GM12878 (cell line): ENCODE measurements at regions not wholly inside any gene's neighbourhood (a gene's known extent, or its start where the extent isn't known, plus 50 kb on each side); places are given as distances from the start of the nearest gene placed in this dataset.
A peak's percentile ranks its signal among the peaks of the same experiment; 100 is the strongest.

Source experiments
- ATAC-seq: fragments of 200-7000 bp; cut with Tn5 transposase; 3 replicates; pipeline ENCODE4 v1.9.1; 2020; ENCODE audit warnings: mild to moderate bottlenecking, moderate library complexity
- BruUV-seq: library from RNA; stranded (reverse); fragments of 400-500 nt; replicated peaks from 2 replicates; lab custom pipeline; 2021; lab: Mats Ljungman, UMichigan
- CTCF ChIA-PET: fragments of 300-600 bp; sonication (Branson Sonifier 250); formaldehyde crosslinking; extraction: SDS; loops from one replicate; lab custom pipeline; 2021; ENCODE audit warnings: inconsistent platforms; lab: Yijun Ruan, JAX
- POLR2A ChIA-PET: fragments of 350-600 bp; formaldehyde crosslinking; extraction: SDS; loops from one replicate; lab custom pipeline; 2021; ENCODE audit warnings: inconsistent platforms; lab: Charles Lee
- RAD21 ChIA-PET: fragments of 300-600 bp; sonication (Branson Sonifier 250); formaldehyde crosslinking; loops from one replicate; lab custom pipeline; 2023; ENCODE audit warnings: antibody characterized with exemption; ENCODE audit not compliant: unreplicated experiment; lab: Charles Lee
- SMC1A ChIA-PET: fragments of 300-600 bp; sonication (Branson Sonifier 250); formaldehyde crosslinking; loops from one replicate; lab custom pipeline; 2023; ENCODE audit not compliant: unreplicated experiment, uncharacterized antibody; lab: Charles Lee
- DNase-seq: peaks from one replicate; pipeline ENCODE4 v3.0.0-alpha.2; 2011; ENCODE audit warnings: low read depth, low spot score
- FAIRE-seq: peaks from 3 replicates; lab custom pipeline; 2011; peaks lifted over from hg19 to GRCh38; lab: Jason Lieb, UNC
- H2AFZ ChIP-seq: 2 replicates; pipeline ENCODE4 v1.6.0; 2011; ENCODE audit warnings: low read depth, low read length, control low read depth; ENCODE audit not compliant: control insufficient read depth
- H3K27ac ChIP-seq: 2 replicates; pipeline ENCODE4 v1.5.1; 2011; ENCODE audit warnings: control low read depth; ENCODE audit not compliant: control insufficient read depth, insufficient read depth
- H3K27me3 ChIP-seq, 2 experiments: replicated peaks in 1 of 2; 2 replicates each; pipeline versions ENCODE4 v1.6.0 to v1.6.1; 2011; ENCODE audit warnings: low read length in 1 of 2; ENCODE audit not compliant: control insufficient read depth in 2 of 2, insufficient read depth in 2 of 2
- H3K36me3 ChIP-seq, 2 experiments: 2 replicates each; pipeline ENCODE4 v1.5.1; 2011; ENCODE audit warnings: low read length in 1 of 2; ENCODE audit not compliant: control insufficient read depth in 2 of 2, insufficient read depth in 2 of 2
- H3K4me1 ChIP-seq: 2 replicates; pipeline ENCODE4 v1.6.1; 2011; ENCODE audit warnings: mild to moderate bottlenecking, low read length, moderate library complexity, mixed read lengths; ENCODE audit not compliant: control insufficient read depth, insufficient read depth
- H3K4me2 ChIP-seq: 2 replicates; pipeline ENCODE4 v1.6.0; 2011; ENCODE audit warnings: control low read depth; ENCODE audit not compliant: control insufficient read depth, insufficient read depth
- H3K4me3 ChIP-seq: fragments of 200-600 bp; sonication (generic); 2 replicates; pipeline ENCODE4 v1.5.1; 2016
- H3K79me2 ChIP-seq: 2 replicates; pipeline ENCODE4 v1.6.0; 2011; ENCODE audit warnings: low read length; ENCODE audit not compliant: control insufficient read depth, insufficient read depth
- H3K9ac ChIP-seq: 2 replicates; pipeline ENCODE4 v1.8.0; 2011; ENCODE audit warnings: low read length, control low read depth, mixed read lengths; ENCODE audit not compliant: control insufficient read depth, insufficient read depth
- H3K9me3 ChIP-seq: replicated peaks from 3 replicates; pipeline ENCODE4 v1.5.1; 2011; ENCODE audit warnings: mild to moderate bottlenecking, low read length; ENCODE audit not compliant: control insufficient read depth, insufficient read depth
- H4K20me1 ChIP-seq: 2 replicates; pipeline ENCODE4 v1.6.0; 2011; ENCODE audit not compliant: control insufficient read depth, insufficient read depth
- CHD1 ChIP-seq: IDR thresholded peaks from 2 replicates; pipeline ENCODE4 v1.6.1; 2012; ENCODE audit warnings: low read depth, low read length, improper control_type of control experiment
- E2F4 ChIP-seq: IDR thresholded peaks from 2 replicates; pipeline ENCODE4 v1.6.1; 2012; ENCODE audit warnings: low read depth, low read length, improper control_type of control experiment
- EGR1 ChIP-seq, 2 experiments: IDR thresholded peaks; 1 replicate in 1 of 2; 2 replicates in 1 of 2; pipeline ENCODE4 v1.6.1; 2011 to 2012; ENCODE audit warnings: low read depth in 2 of 2, low read length in 2 of 2, borderline replicate concordance in 1 of 2, mild to moderate bottlenecking in 1 of 2, moderate library complexity in 1 of 2
- ESRRA ChIP-seq: IDR thresholded peaks from 2 replicates; pipeline ENCODE4 v1.6.1; 2012; ENCODE audit warnings: mild to moderate bottlenecking, low read length, improper control_type of control experiment
- FOXK2 ChIP-seq: fragments of 450-650 bp; IDR thresholded peaks from 2 replicates; pipeline ENCODE4 v1.6.1; 2017; ENCODE audit warnings: mild to moderate bottlenecking, moderate library complexity
- IRF4 ChIP-seq: IDR thresholded peaks from 2 replicates; pipeline ENCODE4 v1.6.1; 2011; ENCODE audit warnings: low read depth, low read length
- IRF5 ChIP-seq: fragments of 450-650 bp; IDR thresholded peaks from 2 replicates; pipeline ENCODE4 v1.6.1; 2017; ENCODE audit warnings: borderline replicate concordance
- JUNB ChIP-seq: IDR thresholded peaks from 2 replicates; pipeline ENCODE4 v1.6.1; 2016; ENCODE audit warnings: antibody characterized with exemption, mild to moderate bottlenecking
- JUND ChIP-seq: IDR thresholded peaks from 2 replicates; pipeline ENCODE4 v1.6.1; 2012; ENCODE audit warnings: low read depth, mild to moderate bottlenecking, low read length, improper control_type of control experiment, moderate library complexity
- MEF2A ChIP-seq: IDR thresholded peaks from 2 replicates; pipeline ENCODE4 v1.6.1; 2011; ENCODE audit warnings: low read depth, mild to moderate bottlenecking, low read length, moderate library complexity; ENCODE audit not compliant: insufficient read depth
- MYC ChIP-seq: IDR thresholded peaks from 2 replicates; pipeline ENCODE4 v1.6.1; 2011; ENCODE audit warnings: mild to moderate bottlenecking, low read length, moderate library complexity, inconsistent platforms; ENCODE audit not compliant: insufficient read depth, insufficient replicate concordance, insufficient read length, severe bottlenecking
- NFIC ChIP-seq: IDR thresholded peaks from 2 replicates; pipeline ENCODE4 v1.6.1; 2012; ENCODE audit warnings: low read depth, mild to moderate bottlenecking, inconsistent platforms, low read length, moderate library complexity
- PAX8 ChIP-seq: fragments of 450-650 bp; IDR thresholded peaks from 2 replicates; pipeline ENCODE4 v1.6.1; 2017; ENCODE audit warnings: mild to moderate bottlenecking, moderate library complexity
- RAD21 ChIP-seq: IDR thresholded peaks from 2 replicates; pipeline ENCODE4 v1.6.1; 2011; ENCODE audit warnings: mild to moderate bottlenecking, low read depth, low read length, moderate library complexity; ENCODE audit not compliant: insufficient read depth
- RCOR1 ChIP-seq: conservative IDR thresholded peaks from 2 replicates; pipeline ENCODE4 v1.6.1; 2012; ENCODE audit warnings: low read depth, low read length, improper control_type of control experiment
- SMAD1 ChIP-seq: fragments of 450-650 bp; IDR thresholded peaks from 2 replicates; pipeline ENCODE4 v1.6.1; 2018; ENCODE audit warnings: mild to moderate bottlenecking, low read depth; ENCODE audit not compliant: partially characterized antibody
- YY1 ChIP-seq: IDR thresholded peaks from 2 replicates; pipeline ENCODE4 v1.6.1; 2011; ENCODE audit warnings: low read depth, mild to moderate bottlenecking, low read length
- ZBTB40 ChIP-seq: fragments of 450-650 bp; IDR thresholded peaks from 2 replicates; pipeline ENCODE4 v1.6.1; 2016; ENCODE audit warnings: mild to moderate bottlenecking, moderate library complexity, borderline replicate concordance
- WGBS: methylation state at CpG from one replicate; pipeline ENCODE4 v1.1.6; 2016; ENCODE audit warnings: low lambda C conversion rate; ENCODE audit not compliant: insufficient replicate concordance, insufficient coverage; ENCODE audit errors: missing lambda C conversion rate; 5-methylcytosine and 5-hydroxymethylcytosine counted together
- in situ Hi-C: fragments of 300-500 bp; cut with MboI; formaldehyde crosslinking; loops from 9 replicates; pipeline ENCODE4 v1.14.3; 2018; ENCODE audit warnings: mixed read lengths
- intact Hi-C: fragments of 100-400 bp; cut with micrococcal nuclease; formaldehyde crosslinking; loops from one replicate; pipeline ENCODE4 v1.14.2; 2022; ENCODE audit not compliant: unreplicated experiment

GRCh38 chr1:221806236-221806635 lies 64.3 kb upstream of the DUSP10 start:
- H3K4me1 ChIP-seq = peaks cover 18% of the 10 kb centered on the region
- no peak overlapping the region for H3K27ac ChIP-seq
- no TSS peak for BruUV-seq
- no peaks in the 10 kb centered on the region for H4K20me1 ChIP-seq
- intact Hi-C loops = no loop called here
- WGBS = 94% methylated on average over 1 of the region's 1 CpG
- ChIA-PET CTCF (no interaction called here), POLR2A (no interaction called here), SMC1A (interaction anchor here (1.0 to 1.6 kb wide), 4 partner anchors 23 to 72 kb away, joined by 3 to 5 read pairs (median 4); no protein-coding TSS in a partner anchor), RAD21 (interaction anchor here (1.6 kb wide), 1 partner anchor 12 kb away, joined by 5 read pairs; no protein-coding TSS in a partner anchor)
- H3K36me3 ChIP-seq = no peaks in the 10 kb centered on the region
- no peak overlapping the region for H3K9ac ChIP-seq
- no peak for ATAC-seq
- in situ Hi-C loops = no loop called here
- H3K9me3 ChIP-seq = no peaks in the 10 kb centered on the region; the same call in 2 of the 3 replicates
- no peak overlapping the region for H3K4me3 ChIP-seq
- H3K27me3 ChIP-seq = no peaks in the 10 kb centered on the region
- H3K4me2 ChIP-seq = peak overlapping the region; percentile 26; the same call in 1 of the 2 replicates
- H2AFZ ChIP-seq = peak overlapping the region; percentile 40
- TF ChIP-seq MYC (no peak), IRF5 (no peak), EGR1 (IDR thresholded peaks at IDR 0.05; ENCODE audit: borderline replicate concordance in 1 of 2, low read depth in 2 of 2, low read length in 2 of 2) (no peak), E2F4 (no peak), YY1 (no peak), NFIC (peak; percentile 17; the same call in 1 of the 2 replicates), CHD1 (no peak), JUNB (peak; percentile 68), PAX8 (no peak), ZBTB40 (no peak), MEF2A (no peak), RAD21 (no peak), IRF4 (no peak), RCOR1 (no peak), FOXK2 (no peak), SMAD1 (no peak), JUND (no peak), ESRRA (no peak)
- FAIRE-seq = no peak
- no peak for DNase-seq
- H3K79me2 ChIP-seq = no peaks in the 10 kb centered on the region
